RKO (cell line): ENCODE measurements at regions not wholly inside any gene's neighbourhood (a gene's known extent, or its start where the extent isn't known, plus 50 kb on each side); places are given as distances from the start of the nearest gene placed in this dataset.

ENCODE experiments used
- DNase-seq: peaks from one replicate; pipeline ENCODE4 v3.0.0-alpha.2; 2016; ENCODE audit warnings: low spot score

GRCh38 chr13:50104493-50104892, 89.2 kb downstream of the KCNRG start:
- DNase-seq, result no peak

GRCh38 chr13:50106559-50106958, 91.3 kb downstream of the KCNRG start:
- no peak for DNase-seq

GRCh38 chr13:50107205-50107604, 92.0 kb downstream of the KCNRG start:
- no peak for DNase-seq

GRCh38 chr13:50114961-50115360, 99.7 kb downstream of the KCNRG start:
- DNase-seq, result no peak

- no peak for DNase-seq
Observed at GRCh38 chr13:50115695-50116094, 100.5 kb downstream of the KCNRG start.

GRCh38 chr13:50116430-50116973, 101.3 kb downstream of the KCNRG start:
- DNase-seq, result peak; percentile 30

- DNase-seq, result no peak
Observed at GRCh38 chr13:50119591-50119990, 104.3 kb downstream of the KCNRG start.

- DNase-seq, result no peak
Observed at GRCh38 chr13:50122455-50122854, 107.2 kb downstream of the KCNRG start.

- DNase-seq, result no peak
Observed at GRCh38 chr13:50123002-50123401, 107.8 kb downstream of the KCNRG start.

- no peak for DNase-seq
Observed at GRCh38 chr13:50123515-50123861, 108.2 kb downstream of the KCNRG start.

GRCh38 chr13:50123862-50124535, 108.8 kb downstream of the KCNRG start:
- DNase-seq, result peak; percentile 95

GRCh38 chr13:50124536-50125303, 109.5 kb downstream of the KCNRG start:
- DNase-seq, result peak; percentile 62

- no peak for DNase-seq
Observed at GRCh38 chr13:50125304-50125553, 110.0 kb downstream of the KCNRG start.

- DNase-seq, result peak; percentile 86
Observed at GRCh38 chr13:50125554-50126262, 110.5 kb downstream of the KCNRG start.

GRCh38 chr13:50126263-50126992, 111.2 kb downstream of the KCNRG start:
- peak; percentile 75 for DNase-seq

- no peak for DNase-seq
Observed at GRCh38 chr13:50126993-50127725, 111.9 kb downstream of the KCNRG start.

GRCh38 chr13:50127726-50128291, 112.6 kb downstream of the KCNRG start:
- no peak for DNase-seq

- no peak for DNase-seq
Observed at GRCh38 chr13:50128428-50128931, 113.2 kb downstream of the KCNRG start.

- DNase-seq, result no peak
Observed at GRCh38 chr13:50129081-50129705, 113.9 kb downstream of the KCNRG start.

- no peak for DNase-seq
Observed at GRCh38 chr13:50129706-50130122, 114.5 kb downstream of the KCNRG start.
